MCF 10A (cell line): ENCODE measurements at regions not wholly inside any gene's neighbourhood (a gene's known extent, or its start where the extent isn't known, plus 50 kb on each side); places are given as distances from the start of the nearest gene placed in this dataset.

Experiments used
- BruUV-seq: library from RNA; stranded (reverse); fragments of 400-500 nt; replicated peaks from 2 replicates; lab custom pipeline; 2021; lab: Mats Ljungman, UMichigan
- CTCF ChIA-PET: fragments of 300-600 bp; sonication (Branson Sonifier 250); formaldehyde crosslinking; extraction: SDS; loops from one replicate; lab custom pipeline; 2021; ENCODE audit warnings: antibody characterized with exemption, inconsistent platforms; lab: Yijun Ruan, JAX
- POLR2A ChIA-PET: fragments of 300-600, 350-650 bp; sonication (Branson Sonifier 250); formaldehyde crosslinking; extraction: SDS; loops from one replicate; lab custom pipeline; 2020; ENCODE audit warnings: antibody characterized with exemption, inconsistent platforms; lab: Yijun Ruan, JAX
- DNase-seq: peaks from one replicate; pipeline ENCODE4 v3.0.0-alpha.2; 2018; ENCODE audit not compliant: unreplicated experiment
- H3K27ac Mint-ChIP-seq: one replicate; pipeline ENCODE4 v1.8.0; 2022; ENCODE audit warnings: mild to moderate bottlenecking, low read depth, mixed read lengths; ENCODE audit not compliant: unreplicated experiment
- H3K27me3 Mint-ChIP-seq: one replicate; pipeline ENCODE4 v1.8.0; 2022; ENCODE audit warnings: mixed read lengths; ENCODE audit not compliant: insufficient read depth, unreplicated experiment
- H3K36me3 Mint-ChIP-seq: one replicate; pipeline ENCODE4 v1.8.0; 2022; ENCODE audit warnings: mild to moderate bottlenecking, moderate library complexity, mixed read lengths; ENCODE audit not compliant: insufficient read depth, unreplicated experiment
- H3K4me1 Mint-ChIP-seq: one replicate; pipeline ENCODE4 v1.8.0; 2022; ENCODE audit warnings: mixed read lengths; ENCODE audit not compliant: insufficient read depth, unreplicated experiment
- H3K4me3 Mint-ChIP-seq: one replicate; pipeline ENCODE4 v1.8.0; 2022; ENCODE audit warnings: mild to moderate bottlenecking, moderate library complexity, mixed read lengths; ENCODE audit not compliant: unreplicated experiment
- H3K9me3 Mint-ChIP-seq: one replicate; pipeline ENCODE4 v1.8.0; 2022; ENCODE audit warnings: mixed read lengths; ENCODE audit not compliant: unreplicated experiment
- CTCF ChIP-seq: fragments of 200-600 bp; IDR thresholded peaks from one replicate; pipeline ENCODE4 v1.8.0; 2022; ENCODE audit warnings: antibody characterized with exemption, mild to moderate bottlenecking; ENCODE audit not compliant: unreplicated experiment
- intact Hi-C: fragments of 100-400 bp; cut with micrococcal nuclease; formaldehyde crosslinking; loops from 2 replicates; pipeline ENCODE4 v1.14.1; 2022

DNA sequence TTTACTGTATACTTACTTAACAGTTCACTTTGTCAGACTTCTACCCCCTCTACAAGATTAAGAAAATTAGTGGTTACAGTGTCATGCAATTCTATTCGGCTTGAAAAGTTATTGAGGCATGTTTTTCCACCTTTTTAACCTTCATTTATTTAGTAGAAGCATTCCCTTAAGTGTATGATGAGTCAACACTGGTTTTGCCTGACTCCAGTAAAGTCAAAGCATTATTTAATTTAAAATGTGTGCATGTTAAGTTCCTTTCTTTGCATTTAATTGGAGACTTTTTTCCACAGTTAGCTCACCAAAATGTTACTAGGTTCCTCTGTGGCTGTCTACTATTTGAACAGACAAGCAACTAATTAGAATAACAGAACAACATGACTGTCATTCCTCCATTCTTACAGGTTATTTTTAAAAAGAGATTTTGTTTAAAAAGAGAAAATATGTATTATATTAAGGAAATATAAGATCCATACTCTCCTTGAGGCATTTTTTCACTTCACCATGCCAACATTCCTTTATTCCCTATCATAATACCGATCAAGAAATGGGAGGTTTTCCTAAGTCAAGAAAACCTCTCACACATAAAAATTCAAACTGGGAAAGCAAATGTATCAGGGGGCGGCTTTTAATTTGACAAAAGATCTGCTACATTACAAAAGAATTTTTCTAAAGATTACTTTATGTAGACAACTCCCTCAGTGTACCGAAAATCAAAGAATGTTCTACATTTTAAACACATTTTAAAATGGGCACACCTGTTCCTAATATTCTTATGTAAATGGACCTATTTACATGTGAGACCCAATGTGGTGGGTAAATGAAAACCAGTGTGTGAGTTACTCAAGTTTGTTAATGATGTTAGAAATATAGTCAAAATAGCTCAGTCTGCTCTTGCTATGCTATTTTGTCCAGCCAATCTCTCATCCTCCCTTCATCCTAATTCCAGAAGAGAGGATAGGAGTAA lies 361.2 kb downstream of the UTRN start:
- no peaks in the 10 kb centered on the region for H3K27me3 Mint-ChIP-seq
- TF ChIP-seq CTCF, result no peak
- H3K27ac Mint-ChIP-seq, result no peak overlapping the region
- DNase-seq, result no peak
- intact Hi-C loops, result no loop called here
- no peaks in the 10 kb centered on the region for H3K36me3 Mint-ChIP-seq
- CTCF ChIA-PET, result interaction anchor here (1.2 kb wide), 1 partner anchor 133 kb away, joined by 3 read pairs; no protein-coding TSS in a partner anchor
- H3K4me1 Mint-ChIP-seq, result no peaks in the 10 kb centered on the region
- POLR2A ChIA-PET, result no interaction called here
- H3K4me3 Mint-ChIP-seq, result no peak overlapping the region
- H3K9me3 Mint-ChIP-seq, result no peaks in the 10 kb centered on the region
- no TSS peak for BruUV-seq

GRCh38 chr6:144647406-144647964 lies 362.4 kb downstream of the UTRN start:
- TF ChIP-seq CTCF, result no peak
- Mint-ChIP-seq H3K9me3 (no peaks in the 10 kb centered on the region), H3K4me1 (no peaks in the 10 kb centered on the region), H3K36me3 (no peaks in the 10 kb centered on the region), H3K4me3 (no peak overlapping the region), H3K27me3 (no peaks in the 10 kb centered on the region), H3K27ac (no peak overlapping the region)
- ChIA-PET POLR2A (interaction anchor here (0.6 to 1.2 kb wide), 2 partner anchors 14 to 29 kb away, joined by 3 read pairs; no protein-coding TSS in a partner anchor), CTCF (interaction anchor here (0.6 to 1.2 kb wide), 6 partner anchors 12 to 583 kb away, joined by 3 to 4 read pairs (median 3); no protein-coding TSS in a partner anchor)
- no peak for DNase-seq
- intact Hi-C loops, result no loop called here
- BruUV-seq, result no TSS peak

- no peaks in the 10 kb centered on the region for H3K27me3 Mint-ChIP-seq
- H3K27ac Mint-ChIP-seq, result no peak overlapping the region
- no peaks in the 10 kb centered on the region for H3K36me3 Mint-ChIP-seq
- intact Hi-C loops, result no loop called here
- H3K4me3 Mint-ChIP-seq, result no peak overlapping the region
- ChIA-PET CTCF (interaction anchor here (0.6 to 1.2 kb wide), 7 partner anchors 11 to 1085 kb away, joined by 3 to 4 read pairs (median 3); no protein-coding TSS in a partner anchor), POLR2A (interaction anchor here (1.0 to 1.2 kb wide), 2 partner anchors 13 to 29 kb away, joined by 3 read pairs; no protein-coding TSS in a partner anchor)
- no peak for DNase-seq
- no peak for TF ChIP-seq CTCF
- no TSS peak for BruUV-seq
- H3K4me1 Mint-ChIP-seq, result no peaks in the 10 kb centered on the region
- no peaks in the 10 kb centered on the region for H3K9me3 Mint-ChIP-seq
These were observed 363.0 kb downstream of the UTRN start for GRCh38 chr6:144647971-144648651.
